ENCODE measurements at regions not wholly inside any gene's neighbourhood (a gene's known extent, or its start where the extent isn't known, plus 50 kb on each side); places are given as distances from the start of the nearest gene placed in this dataset.

- no peak for DNase-seq
- H3K27me3 Mint-ChIP-seq = no peaks in the 10 kb centered on the region
Observed at GRCh38 chr2:234770715-234771141, 181.1 kb upstream of the SH3BP4 start.

DNA sequence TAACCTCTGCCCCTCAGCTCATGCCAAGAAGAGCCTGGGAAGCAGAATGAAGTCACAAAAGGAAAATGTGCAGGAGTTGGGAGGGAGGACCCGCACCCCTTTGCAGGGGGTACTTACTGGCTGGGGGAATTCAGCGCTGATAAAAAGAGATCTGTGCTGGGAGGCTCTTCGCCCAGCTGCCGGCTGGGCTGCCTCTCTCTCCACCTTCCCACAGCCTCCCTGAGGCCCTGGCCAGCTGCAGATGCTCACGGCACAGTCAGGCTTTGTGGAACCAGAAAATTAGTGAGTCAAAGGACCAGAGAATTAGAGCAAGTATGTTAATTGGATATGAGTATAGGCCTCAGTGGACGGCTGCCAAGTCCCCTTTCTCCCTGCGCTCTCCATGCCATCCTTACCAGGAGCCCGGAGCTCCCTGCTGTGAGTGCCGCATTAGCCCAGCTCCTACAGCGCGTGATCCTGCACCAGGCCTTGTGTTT is 181.7 kb upstream of the SH3BP4 start:
- ATAC-seq (ENCODE audit: low read depth) = no peak
- Mint-ChIP-seq H3K36me3 (no peaks in the 10 kb centered on the region), H3K4me1 (peaks cover 7% of the 10 kb centered on the region), H3K27me3 (peaks cover 2% of the 10 kb centered on the region), H3K27ac (no peak overlapping the region), H3K9me3 (no peaks in the 10 kb centered on the region), H3K4me3 (no peak overlapping the region)
- POLR2A ChIA-PET = no interaction called here
- DNase-seq = no peak

More at GRCh38 chr2:234770715-234771141, 181.1 kb upstream of the SH3BP4 start:
- POLR2A ChIA-PET = no interaction called here
- Mint-ChIP-seq H3K4me1 (peaks cover 7% of the 10 kb centered on the region), H3K9me3 (no peaks in the 10 kb centered on the region), H3K36me3 (no peaks in the 10 kb centered on the region), H3K27ac (no peak overlapping the region), H3K4me3 (no peak overlapping the region)
- no peak for ATAC-seq (ENCODE audit: low read depth)

DNA sequence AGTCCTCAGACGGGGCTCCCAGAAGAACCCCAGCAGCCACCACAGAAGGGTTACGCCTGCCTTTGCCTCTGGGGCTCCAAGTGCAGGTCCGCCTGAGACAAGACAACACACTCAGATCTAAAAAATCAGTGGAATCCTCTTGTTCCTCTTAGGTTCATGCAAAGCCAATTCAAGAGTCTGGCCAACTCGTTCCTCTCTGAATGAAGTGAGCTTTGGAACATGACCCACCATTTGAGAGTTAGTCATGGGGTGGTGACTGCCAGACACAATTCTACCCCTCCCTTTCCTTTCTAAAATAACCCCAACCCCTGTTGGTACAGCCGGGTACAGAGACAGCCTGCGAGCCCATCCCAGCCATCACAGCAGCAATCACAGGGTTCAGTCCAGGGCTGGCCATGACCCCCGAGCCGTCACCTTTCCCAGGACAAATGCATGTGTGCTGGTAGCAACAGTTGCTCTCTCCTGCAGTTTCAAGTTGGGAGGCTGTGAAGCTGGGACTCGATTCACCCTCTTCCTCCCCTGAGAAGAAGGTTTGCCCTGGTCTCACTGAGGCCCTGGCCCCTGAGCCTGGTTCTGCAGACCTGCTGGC is 183.1 kb upstream of the SH3BP4 start:
- Mint-ChIP-seq H3K9me3 (no peaks in the 10 kb centered on the region), H3K4me1 (peaks cover 7% of the 10 kb centered on the region), H3K27ac (no peak overlapping the region), H3K4me3 (no peak overlapping the region), H3K36me3 (no peaks in the 10 kb centered on the region), H3K27me3 (peaks cover 2% of the 10 kb centered on the region)
- POLR2A ChIA-PET = no interaction called here
- no peak for DNase-seq
- ATAC-seq (ENCODE audit: low read depth) = no peak

DNA sequence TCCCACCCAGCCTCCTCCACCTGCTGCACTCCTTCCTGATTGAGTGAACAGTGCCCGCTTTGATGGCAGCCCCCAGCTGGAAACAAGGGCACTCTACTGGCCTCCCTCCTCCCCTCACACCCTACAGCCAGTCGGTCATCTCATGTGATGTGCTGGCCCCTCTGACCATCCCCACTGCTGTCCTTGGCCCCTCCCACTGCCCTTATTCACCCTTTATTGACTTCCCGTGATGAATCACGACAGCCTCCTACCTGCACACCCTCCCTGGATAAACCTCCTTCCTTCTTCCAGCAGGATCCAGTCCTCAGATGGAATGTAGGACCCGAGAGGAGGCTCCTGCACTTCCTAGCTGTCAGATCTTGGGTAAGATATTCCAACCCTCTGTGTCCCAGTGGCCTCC is 186.5 kb upstream of the SH3BP4 start:
- peaks cover 4% of the 10 kb centered on the region for H3K27me3 Mint-ChIP-seq
- H3K27ac Mint-ChIP-seq = no peak overlapping the region
- no peaks in the 10 kb centered on the region for H3K4me1 Mint-ChIP-seq
- no peaks in the 10 kb centered on the region for H3K9me3 Mint-ChIP-seq
- no peak for ATAC-seq (ENCODE audit: low read depth)
- H3K36me3 Mint-ChIP-seq = no peaks in the 10 kb centered on the region
- DNase-seq = no peak
- POLR2A ChIA-PET = no interaction called here
- no peak overlapping the region for H3K4me3 Mint-ChIP-seq

GRCh38 chr2:234764372-234764771 is 187.4 kb upstream of the SH3BP4 start:
- DNase-seq (no peak), ATAC-seq (ENCODE audit: low read depth) (no peak)
- no peaks in the 10 kb centered on the region for H3K9me3 Mint-ChIP-seq
- H3K27ac Mint-ChIP-seq = no peak overlapping the region
- H3K4me1 Mint-ChIP-seq = no peaks in the 10 kb centered on the region
- POLR2A ChIA-PET = no interaction called here
- no peaks in the 10 kb centered on the region for H3K36me3 Mint-ChIP-seq
- H3K27me3 Mint-ChIP-seq = peaks cover 7% of the 10 kb centered on the region
- H3K4me3 Mint-ChIP-seq = no peak overlapping the region

DNA sequence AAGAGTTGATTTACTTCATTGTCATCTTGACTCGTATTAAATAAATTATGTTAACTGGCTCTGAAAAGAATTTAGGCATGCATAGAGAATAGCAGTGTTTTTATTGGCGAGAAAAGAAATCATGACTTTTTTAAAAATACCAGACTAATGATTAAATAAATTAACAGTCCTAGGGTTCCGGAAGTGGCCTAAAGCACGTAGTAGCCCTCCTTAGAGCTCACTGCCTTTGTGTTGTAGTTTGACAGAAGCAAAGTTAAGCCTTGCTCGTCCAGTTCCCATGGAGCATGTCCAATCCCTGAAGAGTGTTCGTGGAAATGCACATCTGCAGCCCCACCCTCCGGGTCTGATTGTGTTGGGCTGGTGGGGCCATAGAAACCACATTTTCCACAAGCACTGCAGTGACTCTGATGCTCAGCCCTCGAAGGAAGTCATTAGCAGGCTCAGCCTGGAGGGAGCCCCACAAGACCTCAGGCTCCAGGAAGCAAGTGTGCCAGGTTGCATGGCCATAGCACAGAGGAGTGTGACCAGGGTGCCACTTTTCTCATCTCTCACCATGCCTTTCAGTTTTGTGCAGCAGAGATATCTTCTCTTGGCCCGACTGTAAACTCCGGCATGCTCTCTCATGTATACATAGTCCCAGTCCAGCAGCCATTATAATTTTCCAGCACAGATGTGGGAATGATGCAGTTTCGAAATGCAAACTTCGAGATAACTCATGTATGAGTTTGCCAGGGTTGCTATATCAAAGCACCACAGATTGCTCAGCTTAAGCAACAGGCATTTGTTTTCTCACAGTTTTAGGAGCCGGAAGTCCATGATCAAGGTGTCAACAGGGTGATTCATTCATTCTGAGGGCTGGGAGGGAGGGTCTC is 188.6 kb upstream of the SH3BP4 start:
- Mint-ChIP-seq H3K9me3 (no peaks in the 10 kb centered on the region), H3K36me3 (no peaks in the 10 kb centered on the region), H3K4me3 (no peak overlapping the region), H3K27ac (no peak overlapping the region), H3K27me3 (peaks cover 7% of the 10 kb centered on the region), H3K4me1 (no peaks in the 10 kb centered on the region)
- POLR2A ChIA-PET = no interaction called here
- no peak for ATAC-seq (ENCODE audit: low read depth)
- no peak for DNase-seq

- Mint-ChIP-seq H3K4me3 (no peak overlapping the region), H3K27me3 (peaks cover 7% of the 10 kb centered on the region), H3K4me1 (no peaks in the 10 kb centered on the region), H3K36me3 (no peaks in the 10 kb centered on the region), H3K27ac (no peak overlapping the region), H3K9me3 (peaks cover 2% of the 10 kb centered on the region)
- ATAC-seq (ENCODE audit: low read depth) (no peak), DNase-seq (no peak)
- POLR2A ChIA-PET = no interaction called here
Observed at GRCh38 chr2:234761910-234762309, 189.9 kb upstream of the SH3BP4 start.

DNA sequence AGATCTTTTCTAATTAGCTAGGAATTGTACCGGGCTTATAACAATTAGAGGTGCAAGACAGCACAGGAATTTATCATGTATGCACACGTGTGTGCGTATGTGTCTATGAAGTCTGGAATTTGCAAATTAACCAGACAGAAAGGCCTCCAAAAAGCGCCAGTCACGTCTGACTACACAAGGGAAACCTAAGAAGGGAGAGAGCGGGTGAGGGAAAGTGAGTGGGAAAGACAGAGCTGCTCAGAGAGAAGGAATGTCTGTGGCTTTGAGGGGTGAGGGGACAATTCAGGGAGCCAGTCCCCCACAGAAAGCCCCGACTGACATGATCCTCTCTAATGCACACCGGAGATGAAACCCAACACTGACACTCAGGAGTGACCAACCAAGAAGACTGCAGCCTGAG is 197.7 kb upstream of the SH3BP4 start:
- POLR2A ChIA-PET = no interaction called here
- no peaks in the 10 kb centered on the region for H3K36me3 Mint-ChIP-seq
- H3K27ac Mint-ChIP-seq = no peak overlapping the region
- no peak overlapping the region for H3K4me3 Mint-ChIP-seq
- no peak for ATAC-seq (ENCODE audit: low read depth)
- no peaks in the 10 kb centered on the region for H3K27me3 Mint-ChIP-seq
- H3K9me3 Mint-ChIP-seq = peaks cover 4% of the 10 kb centered on the region
- no peaks in the 10 kb centered on the region for H3K4me1 Mint-ChIP-seq
- no peak for DNase-seq

DNA sequence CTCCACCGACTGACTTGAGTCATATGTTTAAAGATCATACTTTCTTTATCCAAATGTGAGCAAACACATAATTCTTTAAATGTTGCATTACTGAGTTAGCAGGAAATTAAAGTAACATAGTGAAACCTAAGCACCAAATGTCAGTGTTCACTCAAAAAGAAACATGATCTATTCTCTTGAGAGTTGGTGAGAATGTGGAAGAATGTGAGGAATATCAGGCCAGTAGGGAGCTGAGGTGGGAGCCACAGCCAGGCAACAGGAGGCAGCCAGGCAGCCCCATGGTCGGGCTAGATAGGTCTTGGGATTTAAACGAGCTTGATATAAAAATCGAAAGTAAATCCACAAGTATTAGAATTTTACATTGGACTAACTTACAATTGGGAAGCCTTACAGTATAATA is 198.1 kb upstream of the SH3BP4 start:
- Mint-ChIP-seq H3K4me3 (no peak overlapping the region), H3K36me3 (no peaks in the 10 kb centered on the region)
- ATAC-seq (ENCODE audit: low read depth) = no peak

GRCh38 chr2:234752966-234753365 is 198.9 kb upstream of the SH3BP4 start:
- ATAC-seq (ENCODE audit: low read depth) (no peak), DNase-seq (no peak)
- H3K27ac Mint-ChIP-seq = no peak overlapping the region
- H3K4me1 Mint-ChIP-seq = no peaks in the 10 kb centered on the region
- no peak overlapping the region for H3K4me3 Mint-ChIP-seq
- POLR2A ChIA-PET = no interaction called here
- H3K9me3 Mint-ChIP-seq = peaks cover 4% of the 10 kb centered on the region
- H3K36me3 Mint-ChIP-seq = no peaks in the 10 kb centered on the region
- H3K27me3 Mint-ChIP-seq = no peaks in the 10 kb centered on the region

More for the DNA sequence above, 198.1 kb upstream of the SH3BP4 start:
- no peak overlapping the region for H3K27ac Mint-ChIP-seq
- H3K9me3 Mint-ChIP-seq = peaks cover 4% of the 10 kb centered on the region
- H3K27me3 Mint-ChIP-seq = no peaks in the 10 kb centered on the region
- no peak for DNase-seq
- H3K4me1 Mint-ChIP-seq = no peaks in the 10 kb centered on the region
- POLR2A ChIA-PET = no interaction called here

GRCh38 chr2:234751275-234751973 is 200.4 kb upstream of the SH3BP4 start:
- no peaks in the 10 kb centered on the region for H3K4me1 Mint-ChIP-seq
- H3K27ac Mint-ChIP-seq = no peak overlapping the region
- no peak overlapping the region for H3K4me3 Mint-ChIP-seq
- no peaks in the 10 kb centered on the region for H3K36me3 Mint-ChIP-seq
- POLR2A ChIA-PET = no interaction called here
- DNase-seq (no peak), ATAC-seq (ENCODE audit: low read depth) (no peak)
- H3K9me3 Mint-ChIP-seq = peaks cover 4% of the 10 kb centered on the region
- peaks cover 2% of the 10 kb centered on the region for H3K27me3 Mint-ChIP-seq

GRCh38 chr2:234747833-234748559 is 203.8 kb upstream of the SH3BP4 start:
- Mint-ChIP-seq H3K27ac (no peak overlapping the region), H3K27me3 (peaks cover 6% of the 10 kb centered on the region), H3K36me3 (no peaks in the 10 kb centered on the region), H3K4me1 (no peaks in the 10 kb centered on the region), H3K9me3 (peaks cover 1% of the 10 kb centered on the region), H3K4me3 (no peak overlapping the region)
- POLR2A ChIA-PET = no interaction called here
- no peak for ATAC-seq (ENCODE audit: low read depth)
- no peak for DNase-seq

DNA sequence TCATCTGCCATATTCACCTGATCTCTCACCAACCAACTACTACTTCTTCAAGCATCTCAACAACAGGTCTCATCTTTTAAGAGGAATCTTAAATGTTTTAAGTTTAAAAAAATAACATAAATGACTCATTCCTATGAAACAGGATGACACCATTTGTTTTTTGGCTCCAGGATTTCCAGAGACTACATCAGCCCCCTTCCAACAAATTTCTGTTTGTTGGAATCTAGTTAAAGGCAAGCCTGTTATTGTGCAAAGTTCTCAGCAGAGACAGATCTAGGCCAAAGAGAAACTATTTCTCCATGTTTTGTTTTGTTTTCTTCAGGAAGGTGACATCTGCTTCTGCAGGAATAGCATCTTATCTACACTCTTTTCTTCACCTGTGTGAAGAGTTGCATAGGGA is 204.8 kb upstream of the SH3BP4 start:
- ATAC-seq (ENCODE audit: low read depth) (no peak), DNase-seq (no peak)
- Mint-ChIP-seq H3K4me1 (no peaks in the 10 kb centered on the region), H3K27me3 (peaks cover 8% of the 10 kb centered on the region), H3K4me3 (no peak overlapping the region), H3K36me3 (no peaks in the 10 kb centered on the region), H3K9me3 (peaks cover 1% of the 10 kb centered on the region), H3K27ac (no peak overlapping the region)
- POLR2A ChIA-PET = no interaction called here
